GM23338 (cell line): ENCODE measurements at regions not wholly inside any gene's neighbourhood (a gene's known extent, or its start where the extent isn't known, plus 50 kb on each side); places are given as distances from the start of the nearest gene placed in this dataset.

Source experiments
- EZH2 ChIP-seq: fragments of 200-600 bp; sonication (generic); IDR thresholded peaks from one replicate; pipeline ENCODE4 v1.8.0; 2017; ENCODE audit warnings: antibody characterized with exemption, mild to moderate bottlenecking, low read depth; ENCODE audit not compliant: unreplicated experiment
- JUNB ChIP-seq: IDR thresholded peaks from one replicate; pipeline ENCODE4 v1.6.1; 2016; ENCODE audit warnings: antibody characterized with exemption; ENCODE audit not compliant: unreplicated experiment
- POLR2AphosphoS5 ChIP-seq: IDR thresholded peaks from 2 replicates; pipeline ENCODE4 v1.6.1; 2016; ENCODE audit warnings: antibody characterized with exemption, low read depth
- ZNF114 ChIP-seq: fragments of 250-450 bp; sonication (Bioruptor Pico); IDR thresholded peaks from 2 replicates; pipeline ENCODE4 v1.5.0; 2020; ENCODE audit warnings: mild to moderate bottlenecking, moderate library complexity
- ZNF331 ChIP-seq: fragments of 250-450 bp; sonication (Bioruptor Pico); IDR thresholded peaks from 2 replicates; pipeline ENCODE4 v1.5.0; 2020; ENCODE audit warnings: low read depth, mild to moderate bottlenecking, moderate library complexity
- TF ChIP-seq, protein P1 (sequence below): IDR thresholded peaks from one replicate; pipeline ENCODE4 v1.6.1; 2018; ENCODE audit warnings: antibody characterized with exemption; ENCODE audit not compliant: unreplicated experiment
- TF ChIP-seq, protein P2 (sequence below), 2 experiments: fragments of 200-600 bp in 1 of 2; sonication (generic) in 1 of 2; conservative IDR thresholded peaks; 2 replicates each; pipeline versions ENCODE4 v1.5.1 to v1.6.1; 2016 to 2017; ENCODE audit warnings: antibody characterized with exemption in 2 of 2, low read depth in 2 of 2, mild to moderate bottlenecking in 2 of 2, moderate library complexity in 1 of 2

DNA sequence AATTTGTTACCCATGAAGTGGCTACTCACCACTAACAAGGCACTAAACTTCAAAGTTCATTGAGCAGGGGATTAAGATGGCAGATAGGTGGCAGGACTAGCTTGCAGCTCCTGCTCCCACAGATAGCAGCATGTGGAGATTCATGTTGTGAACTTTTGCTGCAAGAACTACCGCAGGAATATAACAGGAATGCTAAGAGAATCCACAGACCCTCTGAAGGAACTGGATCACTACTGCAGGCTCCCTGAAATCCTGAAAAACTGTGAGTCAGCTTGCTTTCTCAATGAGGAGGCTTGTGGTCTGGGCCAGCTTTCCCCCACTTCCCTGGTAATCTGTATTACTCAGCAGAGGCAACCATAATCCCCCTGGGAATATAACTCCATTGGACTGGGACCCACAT is 118.5 kb upstream of the VCX2 start:
- TF ChIP-seq, protein P1, sequence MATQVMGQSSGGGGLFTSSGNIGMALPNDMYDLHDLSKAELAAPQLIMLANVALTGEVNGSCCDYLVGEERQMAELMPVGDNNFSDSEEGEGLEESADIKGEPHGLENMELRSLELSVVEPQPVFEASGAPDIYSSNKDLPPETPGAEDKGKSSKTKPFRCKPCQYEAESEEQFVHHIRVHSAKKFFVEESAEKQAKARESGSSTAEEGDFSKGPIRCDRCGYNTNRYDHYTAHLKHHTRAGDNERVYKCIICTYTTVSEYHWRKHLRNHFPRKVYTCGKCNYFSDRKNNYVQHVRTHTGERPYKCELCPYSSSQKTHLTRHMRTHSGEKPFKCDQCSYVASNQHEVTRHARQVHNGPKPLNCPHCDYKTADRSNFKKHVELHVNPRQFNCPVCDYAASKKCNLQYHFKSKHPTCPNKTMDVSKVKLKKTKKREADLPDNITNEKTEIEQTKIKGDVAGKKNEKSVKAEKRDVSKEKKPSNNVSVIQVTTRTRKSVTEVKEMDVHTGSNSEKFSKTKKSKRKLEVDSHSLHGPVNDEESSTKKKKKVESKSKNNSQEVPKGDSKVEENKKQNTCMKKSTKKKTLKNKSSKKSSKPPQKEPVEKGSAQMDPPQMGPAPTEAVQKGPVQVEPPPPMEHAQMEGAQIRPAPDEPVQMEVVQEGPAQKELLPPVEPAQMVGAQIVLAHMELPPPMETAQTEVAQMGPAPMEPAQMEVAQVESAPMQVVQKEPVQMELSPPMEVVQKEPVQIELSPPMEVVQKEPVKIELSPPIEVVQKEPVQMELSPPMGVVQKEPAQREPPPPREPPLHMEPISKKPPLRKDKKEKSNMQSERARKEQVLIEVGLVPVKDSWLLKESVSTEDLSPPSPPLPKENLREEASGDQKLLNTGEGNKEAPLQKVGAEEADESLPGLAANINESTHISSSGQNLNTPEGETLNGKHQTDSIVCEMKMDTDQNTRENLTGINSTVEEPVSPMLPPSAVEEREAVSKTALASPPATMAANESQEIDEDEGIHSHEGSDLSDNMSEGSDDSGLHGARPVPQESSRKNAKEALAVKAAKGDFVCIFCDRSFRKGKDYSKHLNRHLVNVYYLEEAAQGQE, result no peak
- TF ChIP-seq, protein P2, sequence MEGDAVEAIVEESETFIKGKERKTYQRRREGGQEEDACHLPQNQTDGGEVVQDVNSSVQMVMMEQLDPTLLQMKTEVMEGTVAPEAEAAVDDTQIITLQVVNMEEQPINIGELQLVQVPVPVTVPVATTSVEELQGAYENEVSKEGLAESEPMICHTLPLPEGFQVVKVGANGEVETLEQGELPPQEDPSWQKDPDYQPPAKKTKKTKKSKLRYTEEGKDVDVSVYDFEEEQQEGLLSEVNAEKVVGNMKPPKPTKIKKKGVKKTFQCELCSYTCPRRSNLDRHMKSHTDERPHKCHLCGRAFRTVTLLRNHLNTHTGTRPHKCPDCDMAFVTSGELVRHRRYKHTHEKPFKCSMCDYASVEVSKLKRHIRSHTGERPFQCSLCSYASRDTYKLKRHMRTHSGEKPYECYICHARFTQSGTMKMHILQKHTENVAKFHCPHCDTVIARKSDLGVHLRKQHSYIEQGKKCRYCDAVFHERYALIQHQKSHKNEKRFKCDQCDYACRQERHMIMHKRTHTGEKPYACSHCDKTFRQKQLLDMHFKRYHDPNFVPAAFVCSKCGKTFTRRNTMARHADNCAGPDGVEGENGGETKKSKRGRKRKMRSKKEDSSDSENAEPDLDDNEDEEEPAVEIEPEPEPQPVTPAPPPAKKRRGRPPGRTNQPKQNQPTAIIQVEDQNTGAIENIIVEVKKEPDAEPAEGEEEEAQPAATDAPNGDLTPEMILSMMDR (conservative IDR thresholded peaks at IDR 0.05; ENCODE audit: low read depth in 2 of 2), result 0 out of 4 replicates have a peak, but pooled peaks of 1 of the 2 experiments have one; percentile 6
- no peak for TF ChIP-seq ZNF331 (CRISPR knock-in tag)
- no peak for TF ChIP-seq EZH2
- no peak for TF ChIP-seq ZNF114 (CRISPR knock-in tag)
- TF ChIP-seq POLR2AphosphoS5, result no peak
- TF ChIP-seq JUNB, result no peak
